ENCODE measurements at regions not wholly inside any gene's neighbourhood (a gene's known extent, or its start where the extent isn't known, plus 50 kb on each side); places are given as distances from the start of the nearest gene placed in this dataset.

GRCh38 chr2:212921711-212922110 is 229.7 kb downstream of the IKZF2 start:
- TF ChIP-seq CTCF (IDR thresholded peaks at IDR 0.05) (no peak), POLR2A (IDR thresholded peaks at IDR 0.05) (no peak)
